AG08395 (cell line): ENCODE measurements at regions not wholly inside any gene's neighbourhood (a gene's known extent, or its start where the extent isn't known, plus 50 kb on each side); places are given as distances from the start of the nearest gene placed in this dataset.
A peak's percentile ranks its signal among the peaks of the same experiment; 100 is the strongest.
"Not testable (repeated sequence)": the region's sequence is repeated elsewhere in the genome, so short reads cannot be mapped to it uniquely, and the experiment has no call there.

Experiments used
- DNase-seq: peaks from one replicate; pipeline ENCODE4 v3.0.0; 2012; ENCODE audit warnings: mixed read lengths, low spot score

DNA sequence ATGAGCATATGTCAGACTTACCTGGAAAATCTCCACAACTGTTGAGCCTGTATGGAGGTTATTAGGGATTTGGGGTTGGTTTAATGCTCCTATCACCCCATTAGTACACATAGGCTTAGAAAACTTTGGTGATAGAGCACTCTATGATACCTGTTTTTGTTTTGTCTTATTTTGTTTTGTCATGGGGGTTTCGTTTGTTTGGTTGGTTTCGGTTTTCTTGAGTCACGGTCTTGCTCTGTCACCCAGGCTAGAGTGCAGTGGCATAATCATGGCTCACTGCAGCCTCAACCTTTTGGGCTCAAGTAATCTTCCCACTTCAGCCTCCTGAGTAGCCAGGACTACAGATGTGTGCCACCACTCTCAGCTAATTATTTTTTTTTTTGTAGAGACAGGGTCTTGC, 70.0 kb downstream of the MZT1 start:
- no peak for DNase-seq

- no peak for DNase-seq
Measured at GRCh38 chr13:72656357-72656756, 71.1 kb downstream of the MZT1 start.

GRCh38 chr13:72653506-72653905, 73.9 kb downstream of the MZT1 start:
- no peak for DNase-seq

DNA sequence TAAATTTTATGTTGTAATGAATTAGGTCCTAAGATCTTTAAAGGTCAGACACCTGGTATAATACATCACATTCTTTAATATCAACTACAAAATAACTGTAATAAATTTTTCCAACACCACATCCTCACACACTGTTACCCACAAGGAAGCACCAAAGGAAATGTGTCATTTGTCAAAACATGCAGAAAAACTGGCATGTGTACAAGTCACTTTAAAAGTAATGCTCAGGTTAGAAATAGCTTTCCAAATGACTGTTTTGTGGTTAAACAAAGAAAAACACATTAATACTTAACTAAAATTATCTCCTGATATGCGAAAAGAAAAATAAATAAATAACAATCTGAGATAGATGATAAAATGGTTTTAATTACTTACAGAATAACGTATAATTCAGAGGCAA, 74.7 kb downstream of the MZT1 start:
- no peak for DNase-seq

DNA sequence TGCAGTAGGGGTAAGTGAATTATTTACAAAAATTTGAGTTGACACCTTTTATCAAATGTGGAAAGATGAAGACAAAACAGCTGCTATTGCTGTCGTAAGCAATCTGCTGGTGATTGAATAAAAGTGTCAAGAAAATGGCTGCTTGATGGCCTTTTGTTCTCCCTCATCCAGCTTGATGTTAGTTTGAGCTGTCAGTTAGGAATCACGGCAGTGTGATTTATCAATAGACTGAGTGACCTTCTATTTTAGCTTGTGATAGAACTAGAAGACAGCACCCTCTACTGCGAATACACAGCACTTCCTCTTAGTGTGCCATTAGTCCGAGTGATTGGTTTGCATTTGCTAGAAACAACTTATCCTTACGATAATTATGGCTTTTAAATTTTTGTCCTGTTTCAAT, 76.3 kb downstream of the MZT1 start:
- DNase-seq = no peak

DNA sequence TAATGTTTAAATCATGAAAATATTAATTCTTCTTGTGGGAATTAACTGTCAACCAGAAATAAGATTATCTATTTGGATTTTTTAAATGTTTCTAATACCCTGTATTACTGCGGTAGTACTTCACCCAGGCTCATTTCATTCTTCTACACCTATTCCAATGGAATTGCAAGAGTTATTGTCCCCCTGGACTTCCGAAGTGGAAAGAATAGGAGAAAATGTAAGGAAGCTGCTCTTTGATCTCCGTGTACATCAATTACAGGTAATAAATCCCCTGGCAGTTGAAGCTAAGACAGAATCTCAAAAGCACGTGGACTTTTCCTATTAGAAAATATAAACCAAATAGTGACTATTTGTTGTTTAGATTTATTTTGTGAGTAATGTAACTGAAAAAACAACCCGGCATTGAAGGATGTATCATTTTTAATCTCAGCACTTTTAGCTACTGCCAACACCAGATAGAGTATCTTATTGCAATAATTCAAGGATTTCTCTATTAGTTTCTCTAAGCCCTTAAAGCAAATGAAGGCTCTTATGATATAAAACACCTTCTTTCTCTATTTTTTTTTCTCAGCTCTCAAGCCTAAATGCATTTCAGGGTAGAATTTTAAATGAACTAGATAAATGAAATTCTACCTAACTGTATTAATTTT, 77.3 kb downstream of the MZT1 start:
- no peak for DNase-seq

GRCh38 chr13:72648513-72649065, 78.8 kb downstream of the MZT1 start:
- DNase-seq = no peak

GRCh38 chr13:72647422-72647821, 80.0 kb downstream of the MZT1 start:
- no peak for DNase-seq

- no peak for DNase-seq
Measured at GRCh38 chr13:72645521-72645920, 81.9 kb downstream of the MZT1 start.

- DNase-seq = peak; percentile 24
Measured at GRCh38 chr13:72643311-72643989, 84.0 kb downstream of the MZT1 start.

DNA sequence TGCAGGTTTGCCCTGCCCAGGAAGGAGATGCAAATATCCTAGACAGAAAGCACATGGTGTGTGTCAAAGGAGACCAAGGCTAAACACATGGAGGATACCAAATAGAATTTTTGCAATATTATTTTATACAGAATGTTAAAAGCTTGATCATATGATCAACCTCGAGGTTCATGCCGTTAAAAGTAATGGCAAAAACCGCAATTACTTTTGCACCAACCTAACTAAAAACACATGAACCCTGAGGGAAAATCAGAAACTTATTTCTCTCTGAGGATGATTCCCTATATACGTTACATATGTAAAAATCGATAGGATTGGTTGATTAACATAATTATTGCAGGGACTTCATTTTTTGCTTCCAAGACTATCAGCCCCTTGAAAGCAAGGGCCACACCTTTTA, 88.1 kb downstream of the MZT1 start:
- no peak for DNase-seq

GRCh38 chr13:72638059-72638815, 89.2 kb downstream of the MZT1 start:
- DNase-seq = no peak

DNA sequence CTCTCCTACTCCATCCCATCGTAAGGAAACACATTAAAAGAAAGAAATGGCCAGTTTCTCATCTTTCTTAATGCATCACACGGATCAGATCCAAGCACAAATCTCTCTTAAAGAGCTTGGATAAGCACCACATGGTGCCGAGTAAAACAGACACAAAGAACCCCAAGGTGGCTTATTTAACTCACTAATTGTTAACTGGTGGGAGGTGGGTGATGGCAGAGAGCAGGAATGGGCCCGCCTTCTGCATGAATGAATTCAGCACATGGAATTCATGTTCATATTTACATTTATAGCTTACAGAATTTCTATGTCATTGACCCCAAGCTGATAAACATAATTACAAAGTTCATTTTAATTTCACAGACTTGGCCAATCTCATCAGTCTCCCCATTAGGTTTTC, 89.9 kb downstream of the MZT1 start:
- no peak for DNase-seq

DNA sequence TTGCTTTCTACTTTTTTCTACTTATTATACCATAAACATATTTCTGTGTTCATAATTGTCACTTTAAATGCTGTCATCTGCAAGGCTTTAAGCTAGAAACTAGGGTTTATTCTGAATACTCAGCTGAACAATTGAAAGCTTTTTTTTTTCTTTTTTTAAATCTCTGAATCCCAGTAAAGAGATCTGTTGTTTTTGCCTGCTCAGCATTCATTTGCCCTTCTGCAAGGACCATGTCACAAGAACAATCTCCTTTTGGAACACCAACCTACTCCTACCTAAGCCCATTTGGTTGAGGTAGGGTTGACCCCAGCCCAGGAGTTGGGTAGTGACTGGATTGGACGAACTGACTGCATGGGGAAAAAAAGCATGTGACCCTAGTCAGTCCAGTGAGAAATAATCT, 92.6 kb downstream of the MZT1 start:
- DNase-seq = no peak

- DNase-seq = no peak
Measured at GRCh38 chr13:72622546-72622945, 104.9 kb downstream of the MZT1 start.

- no peak for DNase-seq
Measured at GRCh38 chr13:72620874-72621273, 106.6 kb downstream of the MZT1 start.

GRCh38 chr13:72617951-72618350, 109.5 kb downstream of the MZT1 start:
- no peak for DNase-seq

DNA sequence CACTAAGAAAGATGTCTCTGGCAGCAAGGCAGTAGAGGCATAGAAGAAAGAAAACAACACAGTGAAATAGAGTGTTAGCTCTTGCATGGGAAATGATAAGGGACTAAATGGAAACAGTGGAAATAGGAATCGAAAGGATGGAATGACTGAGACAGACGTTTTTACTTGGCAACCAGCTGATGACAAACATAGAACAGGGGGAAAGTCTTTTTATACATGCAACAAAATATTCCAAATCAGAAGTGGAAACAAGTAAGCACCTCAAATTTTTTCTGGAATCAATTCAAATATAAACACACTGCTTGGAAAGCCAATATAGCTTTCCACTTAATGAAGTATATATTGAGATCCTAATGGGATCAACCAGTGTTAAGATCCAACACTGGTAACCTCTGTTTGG, 110.2 kb downstream of the MZT1 start:
- DNase-seq = no peak

DNA sequence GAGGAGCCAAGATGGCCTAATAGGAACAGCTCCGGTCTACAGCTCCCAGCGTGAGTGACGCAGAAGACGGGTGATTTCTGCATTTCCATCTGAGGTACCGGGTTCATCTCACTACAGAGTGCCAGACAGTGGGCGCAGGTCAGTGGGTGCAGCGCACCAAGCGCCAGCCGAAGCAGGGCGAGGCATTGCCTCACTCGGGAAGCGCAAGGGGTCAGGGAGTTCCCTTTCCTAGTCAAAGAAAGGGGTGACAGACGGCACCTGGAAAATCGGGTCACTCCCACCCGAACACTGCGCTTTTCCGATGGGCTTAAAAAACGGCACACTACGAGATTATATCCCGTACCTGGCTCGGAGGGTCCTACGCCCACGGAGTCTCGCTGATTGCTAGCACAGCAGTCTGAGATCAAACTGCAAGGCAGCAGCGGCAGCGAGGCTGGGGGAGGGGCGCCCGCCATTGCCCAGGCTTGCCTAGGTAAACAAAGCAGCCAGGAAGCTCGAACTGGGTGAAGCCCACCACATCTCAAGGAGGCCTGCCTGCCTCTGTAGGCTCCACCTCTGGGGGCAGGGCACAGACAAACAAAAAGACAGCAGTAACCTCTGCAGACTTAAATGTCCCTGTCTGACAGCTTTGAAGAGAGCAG, 117.1 kb downstream of the MZT1 start:
- DNase-seq = not testable (repeated sequence)

- no peak for DNase-seq
Measured at GRCh38 chr13:72599178-72599743, 128.2 kb downstream of the MZT1 start.

- DNase-seq = no peak
Measured at GRCh38 chr13:72590091-72590740, 137.2 kb downstream of the MZT1 start.

DNA sequence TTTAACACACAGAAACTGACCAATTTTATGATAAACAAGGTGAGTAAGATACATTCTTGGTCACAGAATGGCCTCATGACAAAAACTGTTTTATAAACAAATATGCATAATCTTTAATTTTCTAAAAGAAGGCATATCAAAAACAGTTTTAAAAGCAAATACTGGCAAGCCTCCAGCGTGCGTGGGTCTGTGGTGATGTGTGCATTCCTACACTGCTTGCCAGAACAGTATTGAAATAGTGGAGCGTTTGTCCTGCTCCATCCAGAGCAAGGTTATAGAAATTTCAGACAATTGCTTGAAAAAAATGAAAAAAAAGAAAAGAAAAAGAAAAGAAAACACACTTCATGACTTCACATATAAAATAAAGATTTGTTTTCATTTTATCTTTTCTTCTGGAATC, 140.9 kb downstream of the MZT1 start:
- no peak for DNase-seq
